ENCODE measurements at regions not wholly inside any gene's neighbourhood (a gene's known extent, or its start where the extent isn't known, plus 50 kb on each side); places are given as distances from the start of the nearest gene placed in this dataset.

- Histone ChIP-seq H3K36me3 (no peaks in the 10 kb centered on the region), H3K4me3 (no peak overlapping the region), H3K27me3 (no peaks in the 10 kb centered on the region), H3K4me1 (no peaks in the 10 kb centered on the region), H3K9me3 (no peaks in the 10 kb centered on the region), H3K27ac (no peak overlapping the region)
- peak; percentile 26 for ATAC-seq
- intact Hi-C loops (cut with DNase I): no loop called here
- no peak for DNase-seq
- TF ChIP-seq CTCF (IDR thresholded peaks at IDR 0.05): no peak
Observed at GRCh38 chr2:198697218-198697617, 760.5 kb downstream of the SATB2 start.

DNA sequence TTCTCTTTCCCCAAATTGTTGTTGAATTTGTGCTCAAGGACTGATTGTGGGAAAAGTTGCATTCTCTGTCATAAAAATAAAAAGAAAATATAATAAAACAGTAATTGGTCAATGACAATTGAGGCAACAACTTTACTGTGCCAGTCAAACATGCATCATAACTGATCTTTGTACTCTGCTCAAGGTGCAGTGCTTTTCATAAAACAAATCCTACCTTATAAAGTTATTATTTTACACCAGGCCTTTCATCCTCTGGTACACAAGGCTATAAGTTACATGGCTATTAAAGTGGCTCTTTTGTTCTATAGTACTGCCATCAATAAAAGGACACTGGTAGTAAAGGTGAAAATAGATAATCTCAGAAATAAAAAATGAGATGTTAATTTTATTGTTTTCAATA lies 761.9 kb downstream of the SATB2 start:
- no peak for DNase-seq
- Histone ChIP-seq H3K4me3 (no peak overlapping the region), H3K4me1 (no peaks in the 10 kb centered on the region), H3K27ac (no peak overlapping the region), H3K9me3 (no peaks in the 10 kb centered on the region), H3K27me3 (no peaks in the 10 kb centered on the region), H3K36me3 (no peaks in the 10 kb centered on the region)
- ATAC-seq: no peak
- no peak for TF ChIP-seq CTCF (IDR thresholded peaks at IDR 0.05)
- intact Hi-C loops (cut with DNase I): no loop called here

DNA sequence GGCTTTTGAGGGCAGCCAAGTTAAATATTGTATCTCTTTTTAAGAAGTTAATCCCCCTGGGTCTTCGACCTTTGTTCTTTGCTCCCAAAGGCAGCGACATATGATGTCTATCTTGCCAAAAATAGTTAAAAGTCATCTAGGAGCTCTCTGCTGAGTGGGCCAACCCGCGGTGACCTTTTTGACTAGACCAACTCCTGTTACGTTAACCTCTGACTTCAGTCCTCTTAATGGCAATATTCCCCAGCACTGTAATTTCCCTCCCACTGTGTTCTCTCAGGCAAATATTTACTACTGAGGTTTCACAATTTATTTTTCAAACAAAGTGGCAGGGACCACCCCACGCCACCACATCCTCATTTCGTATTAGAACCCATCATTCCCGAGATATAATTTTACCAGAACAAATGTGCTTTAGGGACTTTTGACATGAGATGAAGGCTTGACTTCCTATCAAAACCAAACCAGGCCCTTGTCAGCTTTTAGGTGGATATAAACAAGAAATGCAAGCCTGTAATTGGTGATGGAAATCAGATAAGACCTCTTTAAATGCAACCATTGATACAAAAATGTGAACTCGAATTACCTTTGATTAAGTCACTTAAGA lies 764.7 kb downstream of the SATB2 start:
- ATAC-seq (no peak), DNase-seq (no peak)
- Histone ChIP-seq H3K9me3 (no peaks in the 10 kb centered on the region), H3K27me3 (no peaks in the 10 kb centered on the region), H3K36me3 (no peaks in the 10 kb centered on the region), H3K4me1 (no peaks in the 10 kb centered on the region), H3K27ac (no peak overlapping the region), H3K4me3 (no peak overlapping the region)
- intact Hi-C loops (cut with DNase I): no loop called here
- TF ChIP-seq CTCF (IDR thresholded peaks at IDR 0.05): no peak

- H3K27ac ChIP-seq: no peak overlapping the region
- no peak for ATAC-seq
- H3K9me3 ChIP-seq: no peaks in the 10 kb centered on the region
- H3K4me3 ChIP-seq: no peak overlapping the region
- no peak for TF ChIP-seq CTCF (IDR thresholded peaks at IDR 0.05)
- no peaks in the 10 kb centered on the region for H3K4me1 ChIP-seq
- intact Hi-C loops (cut with DNase I): no loop called here
- no peak for DNase-seq
- H3K36me3 ChIP-seq: no peaks in the 10 kb centered on the region
- H3K27me3 ChIP-seq: no peaks in the 10 kb centered on the region
Observed at GRCh38 chr2:198691236-198691635, 766.5 kb downstream of the SATB2 start.

GRCh38 chr2:198664321-198664720 lies 793.4 kb downstream of the SATB2 start:
- Histone ChIP-seq H3K27me3 (no peaks in the 10 kb centered on the region), H3K4me1 (no peaks in the 10 kb centered on the region), H3K9me3 (no peaks in the 10 kb centered on the region), H3K36me3 (no peaks in the 10 kb centered on the region), H3K4me3 (no peak overlapping the region), H3K27ac (no peak overlapping the region)
- ATAC-seq (no peak), DNase-seq (no peak)
- intact Hi-C loops (cut with DNase I): no loop called here
- no peak for TF ChIP-seq CTCF (IDR thresholded peaks at IDR 0.05)
